PC-9 (cell line): ENCODE measurements at regions not wholly inside any gene's neighbourhood (a gene's known extent, or its start where the extent isn't known, plus 50 kb on each side); places are given as distances from the start of the nearest gene placed in this dataset.

Experiments used
- CTCF ChIP-seq: fragments of 200-600 bp; sonication (generic); conservative IDR thresholded peaks from 2 replicates; pipeline ENCODE4 v1.6.1; 2017; ENCODE audit warnings: mixed run types, antibody characterized with exemption, mild to moderate bottlenecking, moderate library complexity
- EZH2 ChIP-seq: fragments of 200-600 bp; sonication (generic); IDR thresholded peaks from 2 replicates; pipeline ENCODE4 v1.8.0; 2017; ENCODE audit warnings: antibody characterized with exemption, low read depth

DNA sequence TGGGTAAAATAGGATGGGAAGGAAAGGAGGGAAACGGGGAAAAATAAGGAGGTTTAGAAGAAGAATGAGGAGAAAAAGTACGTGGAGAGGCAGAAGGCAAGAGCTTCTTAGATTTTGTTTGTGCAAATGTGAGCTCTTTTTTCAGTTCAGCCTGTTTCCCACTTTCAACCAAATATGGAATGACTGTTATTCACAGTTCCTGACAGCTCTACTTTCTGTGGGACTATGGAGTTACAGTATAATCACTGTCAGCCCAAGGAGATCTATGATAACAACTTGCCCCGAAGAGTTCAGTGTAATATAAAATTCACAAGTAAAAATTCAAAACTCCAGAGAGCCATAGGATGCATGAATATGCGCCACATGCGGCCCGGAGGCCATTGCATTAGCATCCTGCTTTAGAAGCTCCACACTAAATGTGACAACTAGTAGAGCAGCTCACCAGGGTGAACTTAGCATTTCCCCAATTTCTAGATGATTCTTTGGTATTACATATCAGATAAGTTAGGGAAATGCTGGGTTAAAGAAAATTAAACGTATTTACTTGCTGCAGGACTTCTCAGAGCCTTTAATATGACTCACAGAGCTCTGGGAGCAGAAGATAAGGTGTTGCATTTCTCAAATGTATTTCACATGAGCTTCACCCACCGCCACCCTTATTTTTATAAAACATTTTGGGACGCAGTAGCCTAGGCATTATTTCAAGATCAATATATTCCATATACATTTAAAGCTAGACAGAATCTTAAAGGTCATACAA, 234.6 kb downstream of the EBLN2 start:
- no peak for TF ChIP-seq CTCF
- TF ChIP-seq EZH2, result no peak
